Fibroblast of lung (primary cell): ENCODE measurements at regions not wholly inside any gene's neighbourhood (a gene's known extent, or its start where the extent isn't known, plus 50 kb on each side); places are given as distances from the start of the nearest gene placed in this dataset.
A peak's percentile ranks its signal among the peaks of the same experiment; 100 is the strongest.

Source experiments
- DNase-seq, 2 donors: peaks; one replicate each; pipeline versions ENCODE4 v3.0.0 to v3.0.0-alpha.2; 2010; ENCODE audit warnings: low read depth in 2 of 2
- H2AFZ ChIP-seq: 2 replicates; pipeline ENCODE4 v1.5.1; 2012; ENCODE audit warnings: low read length, control low read depth, inconsistent platforms
- H3K27ac ChIP-seq: 2 replicates; pipeline ENCODE4 v1.5.1; 2011; ENCODE audit warnings: low read length, control low read depth; ENCODE audit not compliant: insufficient read depth
- H3K27me3 ChIP-seq: 2 replicates; pipeline ENCODE4 v1.5.1; 2011; ENCODE audit warnings: mild to moderate bottlenecking, low read length; ENCODE audit not compliant: control insufficient read depth, insufficient read depth
- H3K36me3 ChIP-seq: 2 replicates; pipeline ENCODE4 v1.5.1; 2011; ENCODE audit warnings: low read length; ENCODE audit not compliant: control insufficient read depth, insufficient read depth
- H3K4me1 ChIP-seq: 2 replicates; pipeline ENCODE4 v1.5.1; 2011; ENCODE audit warnings: low read length; ENCODE audit not compliant: control insufficient read depth, insufficient read depth; ENCODE audit errors: extremely low read depth
- H3K4me2 ChIP-seq: 2 replicates; pipeline ENCODE4 v1.5.1; 2011; ENCODE audit warnings: low read length, control low read depth; ENCODE audit not compliant: insufficient read depth; ENCODE audit errors: extremely low read depth
- H3K4me3 ChIP-seq, 4 experiments: fragments of 200-600 bp in 1 of 4; sonication (generic) in 1 of 4; replicated peaks in 1 of 4; 2 replicates each; pipeline ENCODE4 v1.5.1; 2011 to 2016; ENCODE audit warnings: low read length in 4 of 4, low read depth in 3 of 4, mild to moderate bottlenecking in 3 of 4, control low read depth in 2 of 4, inconsistent platforms in 1 of 4, mixed read lengths in 1 of 4; ENCODE audit not compliant: insufficient read depth in 1 of 4; ENCODE audit errors: control extremely low read depth in 1 of 4
- H3K79me2 ChIP-seq: 2 replicates; pipeline ENCODE4 v1.5.1; 2012; ENCODE audit warnings: mild to moderate bottlenecking, low read length, inconsistent platforms; ENCODE audit not compliant: control insufficient read depth, insufficient read depth
- H3K9ac ChIP-seq: 2 replicates; pipeline ENCODE4 v1.5.1; 2011; ENCODE audit warnings: mild to moderate bottlenecking, low read length, control low read depth; ENCODE audit not compliant: insufficient read depth
- H3K9me3 ChIP-seq: 2 replicates; pipeline ENCODE4 v1.5.1; 2012; ENCODE audit warnings: low read depth, low read length; ENCODE audit not compliant: control insufficient read depth, insufficient read depth
- H4K20me1 ChIP-seq: 2 replicates; pipeline ENCODE4 v1.5.1; 2011; ENCODE audit warnings: low read length; ENCODE audit not compliant: control insufficient read depth, insufficient read depth; ENCODE audit errors: extremely low read depth
- EZH2 ChIP-seq: IDR thresholded peaks from 2 replicates; pipeline ENCODE4 v1.5.1; 2012; ENCODE audit warnings: low read length, control low read depth, mild to moderate bottlenecking; ENCODE audit errors: missing control alignments
- TF ChIP-seq, protein P1 (sequence below), 2 donors: IDR thresholded peaks in 1 of 2; conservative IDR thresholded peaks in 1 of 2; 1 replicate in 1 of 2; 2 replicates in 1 of 2; pipeline ENCODE4 v1.5.1; 2011 to 2012; ENCODE audit warnings: low read length in 2 of 2, control low read depth in 1 of 2, inconsistent platforms in 1 of 2, low read depth in 1 of 2, mild to moderate bottlenecking in 1 of 2

DNA sequence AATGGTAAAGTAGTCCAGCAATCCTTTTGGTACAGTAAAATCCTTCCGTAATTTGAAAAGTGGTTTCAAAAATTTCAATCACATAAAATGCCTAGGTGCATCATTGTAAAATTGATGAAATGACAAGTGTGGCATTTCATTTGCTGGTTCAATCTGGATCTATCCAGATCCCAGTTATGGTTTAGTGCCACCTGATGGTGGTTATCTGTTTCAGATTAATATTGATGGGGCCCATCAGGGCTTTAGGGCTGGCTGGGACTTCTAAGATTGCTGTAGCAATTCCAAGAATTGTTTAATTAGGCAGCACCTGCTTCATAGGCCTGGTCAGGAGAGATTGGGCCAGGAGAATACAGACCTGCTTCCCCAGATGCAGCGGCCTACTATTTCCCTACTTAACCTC, 55.5 kb upstream of the PIK3C3 start:
- no peak for TF ChIP-seq EZH2
- TF ChIP-seq, protein P1, sequence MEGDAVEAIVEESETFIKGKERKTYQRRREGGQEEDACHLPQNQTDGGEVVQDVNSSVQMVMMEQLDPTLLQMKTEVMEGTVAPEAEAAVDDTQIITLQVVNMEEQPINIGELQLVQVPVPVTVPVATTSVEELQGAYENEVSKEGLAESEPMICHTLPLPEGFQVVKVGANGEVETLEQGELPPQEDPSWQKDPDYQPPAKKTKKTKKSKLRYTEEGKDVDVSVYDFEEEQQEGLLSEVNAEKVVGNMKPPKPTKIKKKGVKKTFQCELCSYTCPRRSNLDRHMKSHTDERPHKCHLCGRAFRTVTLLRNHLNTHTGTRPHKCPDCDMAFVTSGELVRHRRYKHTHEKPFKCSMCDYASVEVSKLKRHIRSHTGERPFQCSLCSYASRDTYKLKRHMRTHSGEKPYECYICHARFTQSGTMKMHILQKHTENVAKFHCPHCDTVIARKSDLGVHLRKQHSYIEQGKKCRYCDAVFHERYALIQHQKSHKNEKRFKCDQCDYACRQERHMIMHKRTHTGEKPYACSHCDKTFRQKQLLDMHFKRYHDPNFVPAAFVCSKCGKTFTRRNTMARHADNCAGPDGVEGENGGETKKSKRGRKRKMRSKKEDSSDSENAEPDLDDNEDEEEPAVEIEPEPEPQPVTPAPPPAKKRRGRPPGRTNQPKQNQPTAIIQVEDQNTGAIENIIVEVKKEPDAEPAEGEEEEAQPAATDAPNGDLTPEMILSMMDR (conservative IDR thresholded peaks at IDR 0.05 in 1 of 2, IDR thresholded peaks at IDR 0.05 in 1 of 2; ENCODE audit: low read depth in 1 of 2, low read length in 2 of 2), result no peak
- Histone ChIP-seq H4K20me1 (no peaks in the 10 kb centered on the region), H3K9ac (no peak overlapping the region), H3K9me3 (no peaks in the 10 kb centered on the region), H3K27me3 (no peaks in the 10 kb centered on the region), H3K4me3 (no peak overlapping the region), H3K79me2 (no peaks in the 10 kb centered on the region), H3K4me2 (no peak overlapping the region), H2AFZ (no peak overlapping the region), H3K36me3 (no peaks in the 10 kb centered on the region), H3K4me1 (no peaks in the 10 kb centered on the region), H3K27ac (no peak overlapping the region)
- DNase-seq, result no peak

DNA sequence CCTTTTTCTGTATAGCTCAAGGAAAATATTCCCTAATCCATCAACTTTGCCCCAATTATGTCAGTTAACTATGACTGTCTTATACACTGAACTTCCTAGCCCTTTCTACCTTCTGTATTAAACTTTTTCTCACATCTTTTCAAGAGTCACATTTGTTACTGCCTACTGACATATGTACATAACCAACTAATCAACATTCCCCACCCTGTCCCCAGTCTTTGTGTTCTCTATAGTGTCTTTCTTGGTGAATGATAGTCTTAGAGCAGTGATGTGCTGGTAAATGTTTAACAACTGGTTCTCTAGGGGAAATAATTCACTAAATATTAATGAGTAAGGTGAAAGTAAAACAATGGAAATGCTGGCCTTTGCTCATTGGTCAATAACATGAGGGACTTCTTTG, 61.6 kb upstream of the PIK3C3 start:
- Histone ChIP-seq H3K36me3 (no peaks in the 10 kb centered on the region), H3K9ac (no peak overlapping the region), H3K4me2 (no peak overlapping the region), H3K4me1 (no peaks in the 10 kb centered on the region), H3K9me3 (no peaks in the 10 kb centered on the region), H2AFZ (no peak overlapping the region), H3K79me2 (no peaks in the 10 kb centered on the region), H3K4me3 (no peak overlapping the region), H4K20me1 (no peaks in the 10 kb centered on the region), H3K27me3 (no peaks in the 10 kb centered on the region), H3K27ac (no peak overlapping the region)
- no peak for TF ChIP-seq EZH2
- TF ChIP-seq, protein P1 (conservative IDR thresholded peaks at IDR 0.05 in 1 of 2, IDR thresholded peaks at IDR 0.05 in 1 of 2; ENCODE audit: low read depth in 1 of 2, low read length in 2 of 2), result no peak
- no peak for DNase-seq

DNA sequence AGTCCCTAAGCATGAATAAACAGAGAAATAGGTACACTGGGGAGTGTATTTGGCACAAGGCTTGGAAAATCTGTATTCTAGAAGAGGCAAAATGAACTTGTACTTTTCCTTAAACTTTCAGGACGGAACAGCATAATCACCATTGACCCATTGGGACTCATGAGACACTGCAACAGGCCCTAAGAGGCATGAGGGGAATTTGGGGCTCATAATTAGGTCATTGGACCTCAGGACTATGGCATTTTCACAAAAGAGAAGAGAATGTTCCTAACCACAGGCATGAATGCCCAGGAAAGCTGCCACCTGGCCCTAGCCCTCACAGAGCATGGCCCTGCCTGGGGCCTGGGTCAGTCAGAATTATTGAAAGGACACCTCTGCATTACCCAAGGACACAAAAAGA, 67.9 kb upstream of the PIK3C3 start:
- H3K9ac ChIP-seq, result no peak overlapping the region
- H3K9me3 ChIP-seq, result no peaks in the 10 kb centered on the region
- TF ChIP-seq, protein P1 (conservative IDR thresholded peaks at IDR 0.05 in 1 of 2, IDR thresholded peaks at IDR 0.05 in 1 of 2; ENCODE audit: low read depth in 1 of 2, low read length in 2 of 2), result no peak
- no peak for TF ChIP-seq EZH2
- no peaks in the 10 kb centered on the region for H3K36me3 ChIP-seq
- H3K4me3 ChIP-seq, result no peak overlapping the region
- DNase-seq, result peak in 1 of 2 donors; percentile 20
- no peak overlapping the region for H2AFZ ChIP-seq
- no peak overlapping the region for H3K4me2 ChIP-seq
- H3K27me3 ChIP-seq, result no peaks in the 10 kb centered on the region
- H3K27ac ChIP-seq, result no peak overlapping the region
- H3K79me2 ChIP-seq, result no peaks in the 10 kb centered on the region
- H4K20me1 ChIP-seq, result no peaks in the 10 kb centered on the region
- no peaks in the 10 kb centered on the region for H3K4me1 ChIP-seq
